Activated CD8-positive, alpha-beta memory T cell treated with anti-CD3 and anti-CD28 coated beads, Interleukin-2, amount 10 ng/mL, durations not matched to agents 7 days and 5 days (primary cell): ENCODE measurements at regions not wholly inside any gene's neighbourhood (a gene's known extent, or its start where the extent isn't known, plus 50 kb on each side); places are given as distances from the start of the nearest gene placed in this dataset.
"Not testable (repeated sequence)": the region's sequence is repeated elsewhere in the genome, so short reads cannot be mapped to it uniquely, and the experiment has no call there.

Experiments used
- ATAC-seq: fragments of 150-1000 bp; cut with Tn5 transposase; one replicate; pipeline ENCODE4 v1.10.0; 2021; ENCODE audit warnings: moderate library complexity
- CTCF ChIA-PET: fragments of 350-600 bp; sonication (Branson Sonifier 250); formaldehyde crosslinking; loops from one replicate; lab custom pipeline; 2021; ENCODE audit warnings: antibody characterized with exemption; lab: Charles Lee
- DNase-seq: peaks from one replicate; pipeline ENCODE4 v3.0.0-alpha.2; 2020
- H3K27ac Mint-ChIP-seq: one replicate; pipeline ENCODE4 v1.8.0; 2021; ENCODE audit warnings: mild to moderate bottlenecking, mixed read lengths
- H3K27me3 Mint-ChIP-seq: one replicate; pipeline ENCODE4 v1.8.0; 2021; ENCODE audit warnings: mixed read lengths
- H3K36me3 Mint-ChIP-seq: one replicate; pipeline ENCODE4 v1.8.0; 2021; ENCODE audit warnings: mild to moderate bottlenecking, mixed read lengths
- H3K4me1 Mint-ChIP-seq: one replicate; pipeline ENCODE4 v1.8.0; 2021; ENCODE audit warnings: mixed read lengths
- H3K4me3 Mint-ChIP-seq: one replicate; pipeline ENCODE4 v1.8.0; 2021; ENCODE audit warnings: mild to moderate bottlenecking, moderate library complexity, mixed read lengths
- H3K9me3 Mint-ChIP-seq: one replicate; pipeline ENCODE4 v1.8.0; 2022; ENCODE audit warnings: low read depth, mixed read lengths

GRCh38 chr3:127041264-127041820 is 58.4 kb downstream of the PLXNA1 start:
- CTCF ChIA-PET: no interaction called here
- H3K9me3 Mint-ChIP-seq: no peaks in the 10 kb centered on the region
- H3K36me3 Mint-ChIP-seq: no peaks in the 10 kb centered on the region
- DNase-seq: no peak
- ATAC-seq: no peak
- no peak overlapping the region for H3K4me3 Mint-ChIP-seq
- no peak overlapping the region for H3K27ac Mint-ChIP-seq
- H3K27me3 Mint-ChIP-seq: no peaks in the 10 kb centered on the region
- H3K4me1 Mint-ChIP-seq: no peaks in the 10 kb centered on the region

GRCh38 chr3:127041933-127042332 is 59.0 kb downstream of the PLXNA1 start:
- Mint-ChIP-seq H3K9me3 (no peaks in the 10 kb centered on the region), H3K27me3 (no peaks in the 10 kb centered on the region), H3K4me1 (no peaks in the 10 kb centered on the region), H3K4me3 (no peak overlapping the region), H3K27ac (no peak overlapping the region), H3K36me3 (no peaks in the 10 kb centered on the region)
- CTCF ChIA-PET: no interaction called here
- no peak for DNase-seq
- ATAC-seq: no peak

- H3K4me1 Mint-ChIP-seq: no peaks in the 10 kb centered on the region
- H3K4me3 Mint-ChIP-seq: no peak overlapping the region
- H3K27ac Mint-ChIP-seq: no peak overlapping the region
- no peaks in the 10 kb centered on the region for H3K9me3 Mint-ChIP-seq
- CTCF ChIA-PET: no interaction called here
- ATAC-seq: no peak
- no peak for DNase-seq
- H3K27me3 Mint-ChIP-seq: no peaks in the 10 kb centered on the region
- no peaks in the 10 kb centered on the region for H3K36me3 Mint-ChIP-seq
Observed at GRCh38 chr3:127042634-127043033, 59.7 kb downstream of the PLXNA1 start.

GRCh38 chr3:127043041-127043641 is 60.2 kb downstream of the PLXNA1 start:
- CTCF ChIA-PET: interaction anchor here (1.2 kb wide), 1 partner anchor 61 kb away, joined by 3 read pairs; the partner anchor contains the start of gene PLXNA1
- no peaks in the 10 kb centered on the region for H3K4me1 Mint-ChIP-seq
- H3K27ac Mint-ChIP-seq: no peak overlapping the region
- no peaks in the 10 kb centered on the region for H3K36me3 Mint-ChIP-seq
- DNase-seq: no peak
- no peaks in the 10 kb centered on the region for H3K27me3 Mint-ChIP-seq
- ATAC-seq: no peak
- no peak overlapping the region for H3K4me3 Mint-ChIP-seq
- no peaks in the 10 kb centered on the region for H3K9me3 Mint-ChIP-seq

- no peaks in the 10 kb centered on the region for H3K36me3 Mint-ChIP-seq
- no peak for ATAC-seq
- no peaks in the 10 kb centered on the region for H3K4me1 Mint-ChIP-seq
- no peaks in the 10 kb centered on the region for H3K9me3 Mint-ChIP-seq
- no peaks in the 10 kb centered on the region for H3K27me3 Mint-ChIP-seq
- H3K27ac Mint-ChIP-seq: no peak overlapping the region
- CTCF ChIA-PET: interaction anchor here (1.2 kb wide), 1 partner anchor 62 kb away, joined by 3 read pairs; the partner anchor contains the start of gene PLXNA1
- no peak for DNase-seq
- no peak overlapping the region for H3K4me3 Mint-ChIP-seq
Observed at GRCh38 chr3:127043731-127044510, 61.0 kb downstream of the PLXNA1 start.

GRCh38 chr3:127044996-127045395 is 62.1 kb downstream of the PLXNA1 start:
- H3K27me3 Mint-ChIP-seq: no peaks in the 10 kb centered on the region
- H3K9me3 Mint-ChIP-seq: peaks cover 2% of the 10 kb centered on the region
- ATAC-seq (no peak), DNase-seq (no peak)
- CTCF ChIA-PET: no interaction called here
- no peaks in the 10 kb centered on the region for H3K4me1 Mint-ChIP-seq
- no peak overlapping the region for H3K4me3 Mint-ChIP-seq
- H3K36me3 Mint-ChIP-seq: no peaks in the 10 kb centered on the region
- H3K27ac Mint-ChIP-seq: no peak overlapping the region

- ATAC-seq: no peak
- Mint-ChIP-seq H3K36me3 (no peaks in the 10 kb centered on the region), H3K9me3 (peaks cover 3% of the 10 kb centered on the region), H3K4me3 (no peak overlapping the region), H3K4me1 (no peaks in the 10 kb centered on the region), H3K27me3 (no peaks in the 10 kb centered on the region), H3K27ac (no peak overlapping the region)
- CTCF ChIA-PET: no interaction called here
- DNase-seq: no peak
Observed at GRCh38 chr3:127045435-127046045, 62.6 kb downstream of the PLXNA1 start.

- H3K27me3 Mint-ChIP-seq, H3K4me3 Mint-ChIP-seq, DNase-seq, H3K9me3 Mint-ChIP-seq, H3K27ac Mint-ChIP-seq, H3K4me1 Mint-ChIP-seq, CTCF ChIA-PET, H3K36me3 Mint-ChIP-seq, ATAC-seq: not testable (repeated sequence)
Observed at GRCh38 chr3:127046690-127047089, 63.8 kb downstream of the PLXNA1 start.

- Mint-ChIP-seq H3K4me3 (no peak overlapping the region), H3K9me3 (peaks cover 3% of the 10 kb centered on the region), H3K4me1 (no peaks in the 10 kb centered on the region), H3K36me3 (no peaks in the 10 kb centered on the region), H3K27ac (no peak overlapping the region), H3K27me3 (no peaks in the 10 kb centered on the region)
- ATAC-seq (no peak), DNase-seq (no peak)
- CTCF ChIA-PET: no interaction called here
Observed at GRCh38 chr3:127049393-127049792, 66.5 kb downstream of the PLXNA1 start.

GRCh38 chr3:127050733-127051132 is 67.8 kb downstream of the PLXNA1 start:
- H3K4me3 Mint-ChIP-seq: no peak overlapping the region
- no peak for ATAC-seq

GRCh38 chr3:127052121-127052561 is 69.2 kb downstream of the PLXNA1 start:
- no peak overlapping the region for H3K4me3 Mint-ChIP-seq
- DNase-seq: no peak
- H3K9me3 Mint-ChIP-seq: peaks cover 6% of the 10 kb centered on the region
- H3K4me1 Mint-ChIP-seq: no peaks in the 10 kb centered on the region
- no peak overlapping the region for H3K27ac Mint-ChIP-seq
- ATAC-seq: no peak
- CTCF ChIA-PET: no interaction called here
- H3K27me3 Mint-ChIP-seq: no peaks in the 10 kb centered on the region
- H3K36me3 Mint-ChIP-seq: no peaks in the 10 kb centered on the region

More at GRCh38 chr3:127050733-127051132, 67.8 kb downstream of the PLXNA1 start:
- H3K9me3 Mint-ChIP-seq: peaks cover 5% of the 10 kb centered on the region
- no peaks in the 10 kb centered on the region for H3K27me3 Mint-ChIP-seq
- no peak overlapping the region for H3K27ac Mint-ChIP-seq
- DNase-seq: no peak
- H3K36me3 Mint-ChIP-seq: no peaks in the 10 kb centered on the region
- no peaks in the 10 kb centered on the region for H3K4me1 Mint-ChIP-seq
- CTCF ChIA-PET: no interaction called here

- Mint-ChIP-seq H3K36me3 (no peaks in the 10 kb centered on the region), H3K27me3 (no peaks in the 10 kb centered on the region), H3K9me3 (peaks cover 11% of the 10 kb centered on the region), H3K4me3 (no peak overlapping the region), H3K4me1 (no peaks in the 10 kb centered on the region), H3K27ac (no peak overlapping the region)
- ATAC-seq (no peak), DNase-seq (no peak)
- CTCF ChIA-PET: no interaction called here
Observed at GRCh38 chr3:127053026-127053425, 70.1 kb downstream of the PLXNA1 start.

GRCh38 chr3:127053450-127053849 is 70.5 kb downstream of the PLXNA1 start:
- Mint-ChIP-seq H3K4me3 (no peak overlapping the region), H3K4me1 (no peaks in the 10 kb centered on the region)

More at GRCh38 chr3:127053450-127053849, 70.5 kb downstream of the PLXNA1 start:
- ATAC-seq: no peak
- peaks cover 11% of the 10 kb centered on the region for H3K9me3 Mint-ChIP-seq
- CTCF ChIA-PET: no interaction called here
- no peak overlapping the region for H3K27ac Mint-ChIP-seq
- H3K36me3 Mint-ChIP-seq: no peaks in the 10 kb centered on the region
- no peak for DNase-seq
- H3K27me3 Mint-ChIP-seq: no peaks in the 10 kb centered on the region
